ENCODE measurements at regions not wholly inside any gene's neighbourhood (a gene's known extent, or its start where the extent isn't known, plus 50 kb on each side); places are given as distances from the start of the nearest gene placed in this dataset.

- no peak for TF ChIP-seq TAF7 (optimal IDR thresholded peaks at IDR 0.05; ENCODE audit: borderline replicate concordance, low read depth, low read length)
- no peak for TF ChIP-seq SIN3A (conservative IDR thresholded peaks at IDR 0.05 in 1 of 2, IDR thresholded peaks at IDR 0.05 in 1 of 2; ENCODE audit: low read depth in 1 of 2, low read length in 2 of 2)
- TF ChIP-seq CBX5 (IDR thresholded peaks at IDR 0.05; ENCODE audit: low read depth, low read length), result no peak
Observed at GRCh38 chr3:160091441-160091840, 102.8 kb downstream of the IL12A start (continued).

Data from H1 (cell line).